Neural progenitor cell (in vitro differentiated cells): ENCODE measurements at regions not wholly inside any gene's neighbourhood (a gene's known extent, or its start where the extent isn't known, plus 50 kb on each side); places are given as distances from the start of the nearest gene placed in this dataset.

Experiments used
- DNase-seq: peaks from one replicate; pipeline ENCODE4 v3.0.0-alpha.2; 2016; ENCODE audit warnings: low spot score
- H2AFZ ChIP-seq: fragments of 200-600 bp; sonication (generic); replicated peaks from 2 replicates; pipeline ENCODE4 v1.6.1; 2016; ENCODE audit warnings: antibody characterized with exemption
- H3F3A ChIP-seq: fragments of 200-600 bp; sonication (generic); 2 replicates; pipeline ENCODE4 v1.6.1; 2016; ENCODE audit warnings: antibody characterized with exemption, low read depth
- H3K27ac ChIP-seq: fragments of 200-600 bp; sonication (generic); 2 replicates; pipeline ENCODE4 v1.5.1; 2016; ENCODE audit warnings: mild to moderate bottlenecking
- H3K27me3 ChIP-seq: fragments of 200-600 bp; sonication (generic); 2 replicates; pipeline ENCODE4 v1.6.1; 2016; ENCODE audit warnings: mild to moderate bottlenecking, moderate library complexity
- H3K36me3 ChIP-seq: fragments of 200-600 bp; sonication (generic); 2 replicates; pipeline ENCODE4 v1.5.1; 2016
- H3K4me1 ChIP-seq: fragments of 200-600 bp; sonication (generic); 2 replicates; pipeline ENCODE4 v1.6.1; 2016; ENCODE audit warnings: mixed run types
- H3K4me2 ChIP-seq: fragments of 200-600 bp; sonication (generic); 2 replicates; pipeline ENCODE4 v1.6.1; 2016
- H3K4me3 ChIP-seq: fragments of 200-600 bp; sonication (generic); 2 replicates; pipeline ENCODE4 v1.5.1; 2016
- H3K79me2 ChIP-seq: fragments of 200-600 bp; sonication (generic); 2 replicates; pipeline ENCODE4 v1.6.1; 2016; ENCODE audit warnings: low read depth
- H3K9ac ChIP-seq: fragments of 200-600 bp; sonication (generic); 2 replicates; pipeline ENCODE4 v1.6.1; 2016
- H3K9me3 ChIP-seq: fragments of 200-600 bp; sonication (generic); 2 replicates; pipeline ENCODE4 v1.5.1; 2016; ENCODE audit warnings: low read depth
- H4K20me1 ChIP-seq: fragments of 200-600 bp; sonication (generic); 2 replicates; pipeline ENCODE4 v1.6.1; 2016; ENCODE audit warnings: low read depth
- H3K27ac Mint-ChIP-seq: 3 replicates; pipeline ENCODE4 v1.8.0; 2021; ENCODE audit warnings: mixed read lengths
- H3K27me3 Mint-ChIP-seq: 2 replicates; pipeline ENCODE4 v1.8.0; 2022; ENCODE audit warnings: low read depth, mild to moderate bottlenecking, inconsistent platforms, moderate library complexity, mixed read lengths; ENCODE audit not compliant: insufficient read depth
- H3K36me3 Mint-ChIP-seq: 3 replicates; pipeline ENCODE4 v1.8.0; 2021; ENCODE audit warnings: mixed read lengths
- H3K4me1 Mint-ChIP-seq: 3 replicates; pipeline ENCODE4 v1.8.0; 2021; ENCODE audit warnings: mixed read lengths
- H3K4me3 Mint-ChIP-seq: 3 replicates; pipeline ENCODE4 v1.8.0; 2021; ENCODE audit warnings: mild to moderate bottlenecking, moderate library complexity, mixed read lengths
- H3K9me3 Mint-ChIP-seq: 3 replicates; pipeline ENCODE4 v1.8.0; 2020; ENCODE audit warnings: mixed read lengths
- CTCF ChIP-seq: fragments of 200-600 bp; sonication (generic); IDR thresholded peaks from 2 replicates; pipeline ENCODE4 v1.5.1; 2017; ENCODE audit warnings: antibody characterized with exemption, mild to moderate bottlenecking
- EZH2 ChIP-seq: fragments of 200-600 bp; sonication (generic); IDR thresholded peaks from 2 replicates; pipeline ENCODE4 v1.6.1; 2017; ENCODE audit warnings: antibody characterized with exemption, mild to moderate bottlenecking, moderate library complexity
- EZH2phosphoT487 ChIP-seq: fragments of 200-600 bp; sonication (generic); IDR thresholded peaks from 2 replicates; pipeline ENCODE4 v1.6.1; 2017; ENCODE audit warnings: antibody characterized with exemption

GRCh38 chr4:41427306-41427882, 110.6 kb upstream of the LIMCH1 start:
- H3K9ac ChIP-seq, result no peak overlapping the region
- H3K4me1 ChIP-seq, result peaks cover 39% of the 10 kb centered on the region
- no peaks in the 10 kb centered on the region for H3K79me2 ChIP-seq
- H4K20me1 ChIP-seq, result no peaks in the 10 kb centered on the region
- no peaks in the 10 kb centered on the region for H3K36me3 ChIP-seq
- no peaks in the 10 kb centered on the region for H3K9me3 ChIP-seq
- H3K4me2 ChIP-seq, result peak overlapping the region; percentile 7
- Mint-ChIP-seq H3K9me3 (peaks cover 8% of the 10 kb centered on the region), H3K27ac (no peak overlapping the region), H3K4me3 (no peak overlapping the region), H3K4me1 (peaks cover 39% of the 10 kb centered on the region), H3K36me3 (peaks cover 3% of the 10 kb centered on the region), H3K27me3 (peaks cover 6% of the 10 kb centered on the region)
- peak overlapping the region; percentile 52 for H2AFZ ChIP-seq
- H3K27ac ChIP-seq, result no peak overlapping the region
- H3K4me3 ChIP-seq, result no peak overlapping the region
- no peaks in the 10 kb centered on the region for H3K27me3 ChIP-seq
- peaks cover 19% of the 10 kb centered on the region for H3F3A ChIP-seq
- TF ChIP-seq EZH2phosphoT487, result no peak
- TF ChIP-seq CTCF, result no peak
- TF ChIP-seq EZH2, result no peak
- DNase-seq, result no peak

GRCh38 chr4:41427931-41428600, 109.9 kb upstream of the LIMCH1 start:
- Histone ChIP-seq H3K9me3 (no peaks in the 10 kb centered on the region), H3K79me2 (no peaks in the 10 kb centered on the region), H3F3A (peaks cover 23% of the 10 kb centered on the region), H3K36me3 (no peaks in the 10 kb centered on the region), H3K27me3 (no peaks in the 10 kb centered on the region), H3K9ac (no peak overlapping the region), H3K4me2 (peak overlapping the region; percentile 7), H4K20me1 (no peaks in the 10 kb centered on the region), H3K4me1 (peaks cover 45% of the 10 kb centered on the region), H3K27ac (peak overlapping the region; percentile 18), H2AFZ (no peak overlapping the region), H3K4me3 (no peak overlapping the region)
- no peak for TF ChIP-seq EZH2
- no peak for TF ChIP-seq EZH2phosphoT487
- no peak for TF ChIP-seq CTCF
- Mint-ChIP-seq H3K36me3 (peaks cover 3% of the 10 kb centered on the region), H3K27me3 (peaks cover 6% of the 10 kb centered on the region), H3K9me3 (peaks cover 8% of the 10 kb centered on the region), H3K4me3 (no peak overlapping the region), H3K4me1 (peaks cover 45% of the 10 kb centered on the region), H3K27ac (no peak overlapping the region)
- no peak for DNase-seq

- H3K27me3 Mint-ChIP-seq, result peaks cover 6% of the 10 kb centered on the region
- peaks cover 10% of the 10 kb centered on the region for H3K9me3 Mint-ChIP-seq
Measured at GRCh38 chr4:41428601-41429279, 109.2 kb upstream of the LIMCH1 start.

More at GRCh38 chr4:41428601-41429279, 109.2 kb upstream of the LIMCH1 start:
- Histone ChIP-seq H3K79me2 (no peaks in the 10 kb centered on the region), H3K4me1 (peaks cover 52% of the 10 kb centered on the region), H3K27ac (peak overlapping the region; percentile 18), H2AFZ (peak overlapping the region; percentile 70), H3K9ac (no peak overlapping the region), H3K36me3 (no peaks in the 10 kb centered on the region), H3K4me3 (no peak overlapping the region), H3K4me2 (peak overlapping the region; percentile 7), H3F3A (peaks cover 27% of the 10 kb centered on the region), H4K20me1 (no peaks in the 10 kb centered on the region), H3K9me3 (no peaks in the 10 kb centered on the region), H3K27me3 (no peaks in the 10 kb centered on the region)
- TF ChIP-seq CTCF (no peak), EZH2phosphoT487 (no peak), EZH2 (no peak)
- Mint-ChIP-seq H3K4me3 (no peak overlapping the region), H3K27ac (no peak overlapping the region), H3K4me1 (peaks cover 49% of the 10 kb centered on the region), H3K36me3 (peaks cover 3% of the 10 kb centered on the region)
- DNase-seq, result peak; percentile 23
